NCI-H2029 treated with DMSO at 0.1 percent for 48 hours (cell line): ENCODE measurements at regions not wholly inside any gene's neighbourhood (a gene's known extent, or its start where the extent isn't known, plus 50 kb on each side); places are given as distances from the start of the nearest gene placed in this dataset.

Experiments
- DNase-seq: peaks from one replicate; lab custom pipeline; 2025; lab: John Stamatoyannopoulos, UW

- no peak for DNase-seq
Measured at GRCh38 chr9:79208791-79209396, 362.9 kb upstream of the TLE4 start.

GRCh38 chr9:79210541-79211243 is 361.1 kb upstream of the TLE4 start:
- peak; percentile 16 for DNase-seq

GRCh38 chr9:79213417-79214125 is 358.2 kb upstream of the TLE4 start:
- DNase-seq = no peak

GRCh38 chr9:79215821-79216220 is 355.9 kb upstream of the TLE4 start:
- no peak for DNase-seq

GRCh38 chr9:79220251-79220650 is 351.5 kb upstream of the TLE4 start:
- DNase-seq = no peak

GRCh38 chr9:79220666-79221065 is 351.1 kb upstream of the TLE4 start:
- no peak for DNase-seq

- DNase-seq = no peak
Measured at GRCh38 chr9:79221084-79221483, 350.7 kb upstream of the TLE4 start.

- no peak for DNase-seq
Measured at GRCh38 chr9:79222483-79222882, 349.3 kb upstream of the TLE4 start.

GRCh38 chr9:79224672-79225433 is 346.9 kb upstream of the TLE4 start:
- DNase-seq = no peak

GRCh38 chr9:79233542-79233941 is 338.2 kb upstream of the TLE4 start:
- no peak for DNase-seq

GRCh38 chr9:79236466-79236865 is 335.3 kb upstream of the TLE4 start:
- DNase-seq = peak; percentile 54

- DNase-seq = no peak
Measured at GRCh38 chr9:79237861-79238260, 333.9 kb upstream of the TLE4 start.

GRCh38 chr9:79240774-79241173 is 331.0 kb upstream of the TLE4 start:
- DNase-seq = no peak

- DNase-seq = no peak
Measured at GRCh38 chr9:79242489-79242888, 329.3 kb upstream of the TLE4 start.

- DNase-seq = no peak
Measured at GRCh38 chr9:79246170-79246569, 325.6 kb upstream of the TLE4 start.

GRCh38 chr9:79247021-79247420 is 324.7 kb upstream of the TLE4 start:
- no peak for DNase-seq

- DNase-seq = no peak
Measured at GRCh38 chr9:79250806-79251205, 321.0 kb upstream of the TLE4 start.

GRCh38 chr9:79254900-79255650 is 316.7 kb upstream of the TLE4 start:
- DNase-seq = no peak

GRCh38 chr9:79255651-79256260 is 316.0 kb upstream of the TLE4 start:
- DNase-seq = no peak

- peak; percentile 59 for DNase-seq
Measured at GRCh38 chr9:79256691-79257213, 315.0 kb upstream of the TLE4 start.

- no peak for DNase-seq
Measured at GRCh38 chr9:79257228-79257781, 314.5 kb upstream of the TLE4 start.
